ENCODE measurements at regions not wholly inside any gene's neighbourhood (a gene's known extent, or its start where the extent isn't known, plus 50 kb on each side); places are given as distances from the start of the nearest gene placed in this dataset.

DNA sequence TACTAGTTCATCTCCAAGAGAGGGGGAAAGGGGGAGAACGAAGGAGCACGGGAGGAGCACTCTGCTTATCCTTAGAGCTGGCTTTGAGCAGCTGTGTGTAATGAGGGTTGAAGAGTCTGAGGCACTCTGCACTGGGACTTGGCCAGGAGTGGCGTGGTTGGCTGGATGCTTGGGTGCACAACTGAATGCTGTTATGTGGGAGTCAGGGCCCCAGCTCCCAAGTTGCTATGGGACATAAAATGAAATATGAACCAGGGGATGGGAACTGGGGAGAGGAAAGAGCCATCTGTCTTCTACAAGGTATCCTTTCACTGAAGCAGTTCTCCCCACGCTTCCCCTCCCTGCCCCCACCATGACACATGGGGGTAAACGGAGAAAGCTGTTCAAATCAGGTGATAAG, 105.9 kb upstream of the ANKFN1 start:
- TF ChIP-seq, protein P1, sequence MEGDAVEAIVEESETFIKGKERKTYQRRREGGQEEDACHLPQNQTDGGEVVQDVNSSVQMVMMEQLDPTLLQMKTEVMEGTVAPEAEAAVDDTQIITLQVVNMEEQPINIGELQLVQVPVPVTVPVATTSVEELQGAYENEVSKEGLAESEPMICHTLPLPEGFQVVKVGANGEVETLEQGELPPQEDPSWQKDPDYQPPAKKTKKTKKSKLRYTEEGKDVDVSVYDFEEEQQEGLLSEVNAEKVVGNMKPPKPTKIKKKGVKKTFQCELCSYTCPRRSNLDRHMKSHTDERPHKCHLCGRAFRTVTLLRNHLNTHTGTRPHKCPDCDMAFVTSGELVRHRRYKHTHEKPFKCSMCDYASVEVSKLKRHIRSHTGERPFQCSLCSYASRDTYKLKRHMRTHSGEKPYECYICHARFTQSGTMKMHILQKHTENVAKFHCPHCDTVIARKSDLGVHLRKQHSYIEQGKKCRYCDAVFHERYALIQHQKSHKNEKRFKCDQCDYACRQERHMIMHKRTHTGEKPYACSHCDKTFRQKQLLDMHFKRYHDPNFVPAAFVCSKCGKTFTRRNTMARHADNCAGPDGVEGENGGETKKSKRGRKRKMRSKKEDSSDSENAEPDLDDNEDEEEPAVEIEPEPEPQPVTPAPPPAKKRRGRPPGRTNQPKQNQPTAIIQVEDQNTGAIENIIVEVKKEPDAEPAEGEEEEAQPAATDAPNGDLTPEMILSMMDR (IDR thresholded peaks at IDR 0.05; ENCODE audit: extremely low read depth, insufficient read depth, missing control alignments), result no peak
- DNase-seq (ENCODE audit: low spot score), result no peak
- in situ Hi-C loops (cut with MboI; ENCODE audit: low pct_unique_long_range_greater_than_20kb, low sequenced_read_pairs, unreplicated experiment), result no loop called here

DNA sequence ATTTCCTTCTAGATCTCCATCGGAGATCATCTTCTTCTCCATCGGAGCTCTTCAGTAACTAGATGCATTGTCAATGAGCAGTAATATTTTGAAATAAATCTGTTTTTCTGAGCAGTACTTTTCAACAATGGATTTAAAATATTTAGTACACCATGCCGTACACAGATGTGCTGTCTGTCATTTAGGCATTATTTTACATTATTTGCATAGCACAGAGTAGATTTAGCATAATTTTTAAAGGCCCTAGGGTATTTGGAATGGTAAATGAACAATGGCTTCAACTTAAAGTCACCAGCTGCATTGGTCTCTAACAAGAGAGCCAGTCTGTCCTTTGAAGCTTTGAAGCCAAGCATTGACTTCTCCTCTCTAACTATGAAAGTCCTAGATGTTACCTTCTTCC, 95.4 kb upstream of the ANKFN1 start:
- in situ Hi-C loops (cut with MboI; ENCODE audit: low pct_unique_long_range_greater_than_20kb, low sequenced_read_pairs, unreplicated experiment), result no loop called here
- TF ChIP-seq, protein P1 (IDR thresholded peaks at IDR 0.05; ENCODE audit: extremely low read depth, insufficient read depth, missing control alignments), result no peak
- no peak for DNase-seq (ENCODE audit: low spot score)

DNA sequence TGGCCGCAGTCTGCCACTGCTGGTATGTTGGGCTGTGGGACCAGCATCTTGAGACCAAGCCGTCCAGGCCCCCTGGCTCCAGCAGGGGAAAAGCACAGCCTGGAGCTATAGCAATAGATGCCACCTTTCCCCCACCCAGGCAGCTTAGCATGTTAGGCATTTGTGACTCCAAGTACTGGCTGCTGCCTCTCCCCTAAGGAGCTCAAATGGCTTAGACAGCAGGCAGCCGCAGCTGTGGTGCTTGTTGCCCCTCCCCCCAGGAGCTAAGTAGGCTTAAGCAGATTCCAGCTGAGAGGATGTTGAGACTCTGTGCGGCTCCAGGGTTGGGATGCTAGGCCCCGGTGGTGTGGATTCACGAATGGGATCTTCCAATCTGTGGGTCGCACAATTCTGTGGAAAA, 88.8 kb upstream of the ANKFN1 start:
- in situ Hi-C loops (cut with MboI; ENCODE audit: low pct_unique_long_range_greater_than_20kb, low sequenced_read_pairs, unreplicated experiment), result no loop called here
- TF ChIP-seq, protein P1 (IDR thresholded peaks at IDR 0.05; ENCODE audit: extremely low read depth, insufficient read depth, missing control alignments), result no peak
- no peak for DNase-seq (ENCODE audit: low spot score)

DNA sequence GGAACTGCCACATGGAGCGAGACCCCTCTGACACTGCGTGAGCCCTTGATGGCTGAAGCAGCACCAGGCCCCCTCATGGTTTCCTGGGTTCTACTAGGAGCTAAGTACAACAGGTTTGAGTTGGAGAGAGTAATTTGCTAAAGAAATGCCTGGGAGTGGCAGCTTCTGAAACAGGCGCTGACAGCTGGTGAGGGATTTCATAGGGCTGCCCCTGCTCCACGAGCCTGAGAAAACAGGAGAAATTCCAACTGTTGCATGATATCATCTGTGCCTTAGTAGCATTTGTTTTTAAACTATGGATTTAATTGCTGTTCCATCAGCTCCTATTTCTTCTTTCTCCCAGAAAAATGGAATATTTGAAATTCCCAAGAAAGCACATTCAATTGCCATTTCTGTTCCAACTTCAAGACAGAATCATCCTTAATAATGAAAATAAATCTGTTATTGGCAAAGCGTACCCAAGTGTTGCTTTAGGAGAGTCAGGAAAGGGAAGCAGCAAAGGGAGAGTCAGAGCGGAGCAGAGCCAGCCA, 78.8 kb upstream of the ANKFN1 start:
- DNase-seq (ENCODE audit: low spot score), result no peak
- TF ChIP-seq, protein P1 (IDR thresholded peaks at IDR 0.05; ENCODE audit: extremely low read depth, insufficient read depth, missing control alignments), result no peak
- in situ Hi-C loops (cut with MboI; ENCODE audit: low pct_unique_long_range_greater_than_20kb, low sequenced_read_pairs, unreplicated experiment), result no loop called here

DNA sequence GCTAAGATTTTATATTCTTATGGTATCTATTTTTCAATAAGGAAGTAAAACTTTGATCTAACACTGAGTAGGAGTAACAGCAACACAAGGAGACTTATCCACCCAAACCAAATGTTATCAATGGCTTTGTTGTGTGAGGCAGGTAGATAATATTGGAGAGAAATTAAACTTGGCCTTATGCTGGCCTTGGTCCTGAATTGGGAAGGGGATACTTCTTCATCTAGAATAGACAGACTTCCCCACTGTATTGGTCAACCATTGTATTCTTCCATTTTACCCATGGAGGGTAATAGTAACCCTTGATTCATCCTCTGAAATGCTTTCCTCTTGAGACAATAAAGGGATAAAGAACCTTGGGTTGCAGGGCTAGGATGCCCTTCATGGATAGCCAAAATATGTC, 76.3 kb upstream of the ANKFN1 start:
- no peak for DNase-seq (ENCODE audit: low spot score)
- in situ Hi-C loops (cut with MboI; ENCODE audit: low pct_unique_long_range_greater_than_20kb, low sequenced_read_pairs, unreplicated experiment), result no loop called here
- TF ChIP-seq, protein P1 (IDR thresholded peaks at IDR 0.05; ENCODE audit: extremely low read depth, insufficient read depth, missing control alignments), result no peak

DNA sequence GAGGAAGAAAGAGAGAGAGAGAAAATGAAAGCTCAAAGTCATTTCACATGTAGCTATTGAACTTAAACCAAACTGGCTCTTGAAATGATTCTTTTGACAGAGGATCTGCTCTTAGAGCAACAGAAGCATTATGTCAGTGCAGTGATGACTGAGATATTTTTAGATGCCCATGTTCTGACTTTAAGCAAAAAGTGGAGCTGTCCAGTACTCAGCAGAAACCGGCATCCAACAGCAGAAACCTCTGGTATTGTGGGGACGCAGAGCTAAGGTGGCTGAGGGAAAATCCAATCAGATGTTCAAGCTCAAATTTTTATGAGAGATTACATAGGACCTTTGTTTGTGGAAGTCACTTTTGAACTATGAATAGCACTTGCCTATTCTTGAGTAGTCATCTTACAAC, 69.8 kb upstream of the ANKFN1 start:
- TF ChIP-seq, protein P1 (IDR thresholded peaks at IDR 0.05; ENCODE audit: extremely low read depth, insufficient read depth, missing control alignments), result no peak
- in situ Hi-C loops (cut with MboI; ENCODE audit: low pct_unique_long_range_greater_than_20kb, low sequenced_read_pairs, unreplicated experiment), result no loop called here
- DNase-seq (ENCODE audit: low spot score), result no peak
